ENCODE measurements at regions not wholly inside any gene's neighbourhood (a gene's known extent, or its start where the extent isn't known, plus 50 kb on each side); places are given as distances from the start of the nearest gene placed in this dataset.

- POLR2A ChIA-PET: no interaction called here
- no TSS peak for BruUV-seq (replicated peaks)
- H3K36me3 ChIP-seq (ENCODE audit: control insufficient read depth, insufficient read depth, low read length): no peaks in the 10 kb centered on the region
- CTCF ChIA-PET: no interaction called here
- H3K4me1 ChIP-seq (ENCODE audit: control insufficient read depth, insufficient read depth, low read length): no peaks in the 10 kb centered on the region
- DNase-seq (ENCODE audit: low read depth, low spot score) (no peak), ATAC-seq (no peak)
- no peaks in the 10 kb centered on the region for H3K9me3 ChIP-seq (ENCODE audit: control insufficient read depth, insufficient read depth, low read depth, low read length)
- H3K27me3 ChIP-seq (ENCODE audit: control insufficient read depth, insufficient read depth, low read length): no peaks in the 10 kb centered on the region
- no peak overlapping the region for H3K4me3 ChIP-seq (ENCODE audit: low read depth in 2 of 2, low read length in 2 of 2)
- intact Hi-C loops (cut with micrococcal nuclease; ENCODE audit: unreplicated experiment) (no loop called here), in situ Hi-C loops (cut with HindIII; ENCODE audit: low pct_unique_long_range_greater_than_20kb, low sequenced_read_pairs) (no loop called here)
- no peak overlapping the region for H3K27ac ChIP-seq (ENCODE audit: low read length)
- TF ChIP-seq TCF7L2 (IDR thresholded peaks at IDR 0.05; ENCODE audit: low read depth, low read length) (no peak), SIN3A (IDR thresholded peaks at IDR 0.05; ENCODE audit: borderline replicate concordance, insufficient read depth, low read depth, low read length) (no peak), POLR2AphosphoS5 (IDR thresholded peaks at IDR 0.05; ENCODE audit: low read depth, low read length) (no peak)
- TF ChIP-seq, protein P1, sequence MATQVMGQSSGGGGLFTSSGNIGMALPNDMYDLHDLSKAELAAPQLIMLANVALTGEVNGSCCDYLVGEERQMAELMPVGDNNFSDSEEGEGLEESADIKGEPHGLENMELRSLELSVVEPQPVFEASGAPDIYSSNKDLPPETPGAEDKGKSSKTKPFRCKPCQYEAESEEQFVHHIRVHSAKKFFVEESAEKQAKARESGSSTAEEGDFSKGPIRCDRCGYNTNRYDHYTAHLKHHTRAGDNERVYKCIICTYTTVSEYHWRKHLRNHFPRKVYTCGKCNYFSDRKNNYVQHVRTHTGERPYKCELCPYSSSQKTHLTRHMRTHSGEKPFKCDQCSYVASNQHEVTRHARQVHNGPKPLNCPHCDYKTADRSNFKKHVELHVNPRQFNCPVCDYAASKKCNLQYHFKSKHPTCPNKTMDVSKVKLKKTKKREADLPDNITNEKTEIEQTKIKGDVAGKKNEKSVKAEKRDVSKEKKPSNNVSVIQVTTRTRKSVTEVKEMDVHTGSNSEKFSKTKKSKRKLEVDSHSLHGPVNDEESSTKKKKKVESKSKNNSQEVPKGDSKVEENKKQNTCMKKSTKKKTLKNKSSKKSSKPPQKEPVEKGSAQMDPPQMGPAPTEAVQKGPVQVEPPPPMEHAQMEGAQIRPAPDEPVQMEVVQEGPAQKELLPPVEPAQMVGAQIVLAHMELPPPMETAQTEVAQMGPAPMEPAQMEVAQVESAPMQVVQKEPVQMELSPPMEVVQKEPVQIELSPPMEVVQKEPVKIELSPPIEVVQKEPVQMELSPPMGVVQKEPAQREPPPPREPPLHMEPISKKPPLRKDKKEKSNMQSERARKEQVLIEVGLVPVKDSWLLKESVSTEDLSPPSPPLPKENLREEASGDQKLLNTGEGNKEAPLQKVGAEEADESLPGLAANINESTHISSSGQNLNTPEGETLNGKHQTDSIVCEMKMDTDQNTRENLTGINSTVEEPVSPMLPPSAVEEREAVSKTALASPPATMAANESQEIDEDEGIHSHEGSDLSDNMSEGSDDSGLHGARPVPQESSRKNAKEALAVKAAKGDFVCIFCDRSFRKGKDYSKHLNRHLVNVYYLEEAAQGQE (IDR thresholded peaks at IDR 0.05; ENCODE audit: insufficient read depth in 1 of 2, low read depth in 2 of 2, low read length in 1 of 2): no peak
- TF ChIP-seq, protein P2, sequence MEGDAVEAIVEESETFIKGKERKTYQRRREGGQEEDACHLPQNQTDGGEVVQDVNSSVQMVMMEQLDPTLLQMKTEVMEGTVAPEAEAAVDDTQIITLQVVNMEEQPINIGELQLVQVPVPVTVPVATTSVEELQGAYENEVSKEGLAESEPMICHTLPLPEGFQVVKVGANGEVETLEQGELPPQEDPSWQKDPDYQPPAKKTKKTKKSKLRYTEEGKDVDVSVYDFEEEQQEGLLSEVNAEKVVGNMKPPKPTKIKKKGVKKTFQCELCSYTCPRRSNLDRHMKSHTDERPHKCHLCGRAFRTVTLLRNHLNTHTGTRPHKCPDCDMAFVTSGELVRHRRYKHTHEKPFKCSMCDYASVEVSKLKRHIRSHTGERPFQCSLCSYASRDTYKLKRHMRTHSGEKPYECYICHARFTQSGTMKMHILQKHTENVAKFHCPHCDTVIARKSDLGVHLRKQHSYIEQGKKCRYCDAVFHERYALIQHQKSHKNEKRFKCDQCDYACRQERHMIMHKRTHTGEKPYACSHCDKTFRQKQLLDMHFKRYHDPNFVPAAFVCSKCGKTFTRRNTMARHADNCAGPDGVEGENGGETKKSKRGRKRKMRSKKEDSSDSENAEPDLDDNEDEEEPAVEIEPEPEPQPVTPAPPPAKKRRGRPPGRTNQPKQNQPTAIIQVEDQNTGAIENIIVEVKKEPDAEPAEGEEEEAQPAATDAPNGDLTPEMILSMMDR (IDR thresholded peaks at IDR 0.05): no peak
Observed at GRCh38 chr6:113445201-113445600, 411.9 kb upstream of the MARCKS start.

DNA sequence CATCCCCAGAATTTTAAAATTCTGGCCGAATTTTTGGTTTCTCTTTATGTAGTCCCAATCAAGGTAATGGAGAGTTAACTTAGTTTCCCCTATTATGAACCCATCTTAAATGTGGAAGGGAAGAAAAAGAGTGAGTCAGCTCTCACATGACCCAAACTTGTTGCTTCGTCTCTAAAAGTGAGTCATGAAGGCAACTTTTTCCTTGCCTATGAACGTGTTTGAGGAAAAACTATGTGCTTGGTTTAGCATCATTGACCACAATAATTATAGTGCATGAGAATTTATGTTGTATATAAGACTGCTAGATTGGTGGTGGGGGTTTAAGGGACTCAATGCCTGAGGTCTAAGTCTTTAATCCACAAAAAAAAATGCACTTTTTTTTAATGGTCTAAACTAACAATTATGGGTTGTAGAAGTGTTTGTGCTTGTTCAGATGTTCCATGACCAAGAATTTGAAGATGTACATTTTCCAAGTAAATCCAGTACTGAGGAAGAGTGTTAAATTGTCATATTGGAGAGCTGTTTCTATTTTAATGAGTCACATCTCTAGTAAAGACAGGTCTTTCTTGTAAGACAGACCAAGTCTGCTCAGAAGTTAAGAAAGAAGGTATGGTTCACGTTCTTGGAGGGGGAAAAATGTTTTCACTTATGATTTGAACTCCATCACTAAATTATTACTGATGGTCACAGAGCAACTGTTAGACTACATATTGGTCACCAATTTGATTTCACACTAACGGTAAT is 409.9 kb upstream of the MARCKS start:
- no TSS peak for BruUV-seq (replicated peaks)
- H3K9me3 ChIP-seq (ENCODE audit: control insufficient read depth, insufficient read depth, low read depth, low read length): no peaks in the 10 kb centered on the region
- POLR2A ChIA-PET: no interaction called here
- intact Hi-C loops (cut with micrococcal nuclease; ENCODE audit: unreplicated experiment) (no loop called here), in situ Hi-C loops (cut with HindIII; ENCODE audit: low pct_unique_long_range_greater_than_20kb, low sequenced_read_pairs) (no loop called here)
- DNase-seq (ENCODE audit: low read depth, low spot score) (no peak), ATAC-seq (no peak)
- no peak for TF ChIP-seq POLR2AphosphoS5 (IDR thresholded peaks at IDR 0.05; ENCODE audit: low read depth, low read length)
- TF ChIP-seq, protein P1 (IDR thresholded peaks at IDR 0.05; ENCODE audit: insufficient read depth in 1 of 2, low read depth in 2 of 2, low read length in 1 of 2): no peak
- no peak for TF ChIP-seq TCF7L2 (IDR thresholded peaks at IDR 0.05; ENCODE audit: low read depth, low read length)
- TF ChIP-seq SIN3A (IDR thresholded peaks at IDR 0.05; ENCODE audit: borderline replicate concordance, insufficient read depth, low read depth, low read length): no peak
- TF ChIP-seq, protein P2 (IDR thresholded peaks at IDR 0.05): no peak
- no peaks in the 10 kb centered on the region for H3K27me3 ChIP-seq (ENCODE audit: control insufficient read depth, insufficient read depth, low read length)
- no peaks in the 10 kb centered on the region for H3K4me1 ChIP-seq (ENCODE audit: control insufficient read depth, insufficient read depth, low read length)
- no peak overlapping the region for H3K27ac ChIP-seq (ENCODE audit: low read length)
- H3K4me3 ChIP-seq (ENCODE audit: low read depth in 2 of 2, low read length in 2 of 2): no peak overlapping the region
- no peaks in the 10 kb centered on the region for H3K36me3 ChIP-seq (ENCODE audit: control insufficient read depth, insufficient read depth, low read length)
- CTCF ChIA-PET: no interaction called here
